Astrocyte (in vitro differentiated cells and primary cell): ENCODE measurements at regions not wholly inside any gene's neighbourhood (a gene's known extent, or its start where the extent isn't known, plus 50 kb on each side); places are given as distances from the start of the nearest gene placed in this dataset.

Experiments used
- EZH2 ChIP-seq: IDR thresholded peaks from 2 replicates; pipeline ENCODE4 v1.6.1; 2012; ENCODE audit warnings: mild to moderate bottlenecking, low read length, inconsistent platforms; ENCODE audit not compliant: insufficient read depth
- TF ChIP-seq, protein P1 (sequence below): IDR thresholded peaks from 2 replicates; pipeline ENCODE4 v1.5.1; 2011; ENCODE audit warnings: low read depth, mild to moderate bottlenecking, inconsistent platforms, low read length, moderate library complexity; ENCODE audit not compliant: insufficient read depth

DNA sequence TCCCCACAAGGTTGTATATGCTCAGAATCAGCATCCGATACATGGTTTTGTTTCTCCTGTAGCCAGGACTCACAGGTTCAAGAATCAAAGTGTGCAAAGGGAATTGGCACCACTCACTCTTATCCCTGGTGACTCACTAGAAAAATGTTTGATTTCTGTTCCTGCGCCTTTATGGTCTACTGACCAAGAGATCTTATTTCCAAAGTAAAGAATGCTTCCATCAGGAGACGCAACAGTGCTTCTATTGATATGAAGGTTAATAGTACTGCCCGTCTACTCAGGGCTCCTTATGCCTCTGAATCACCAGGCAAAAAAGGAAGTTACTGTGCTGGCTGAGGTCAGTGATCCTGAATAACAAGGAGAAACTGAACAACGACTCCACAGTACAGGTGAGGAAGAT, 1392.0 kb upstream of the PRMT6 start:
- TF ChIP-seq, protein P1, sequence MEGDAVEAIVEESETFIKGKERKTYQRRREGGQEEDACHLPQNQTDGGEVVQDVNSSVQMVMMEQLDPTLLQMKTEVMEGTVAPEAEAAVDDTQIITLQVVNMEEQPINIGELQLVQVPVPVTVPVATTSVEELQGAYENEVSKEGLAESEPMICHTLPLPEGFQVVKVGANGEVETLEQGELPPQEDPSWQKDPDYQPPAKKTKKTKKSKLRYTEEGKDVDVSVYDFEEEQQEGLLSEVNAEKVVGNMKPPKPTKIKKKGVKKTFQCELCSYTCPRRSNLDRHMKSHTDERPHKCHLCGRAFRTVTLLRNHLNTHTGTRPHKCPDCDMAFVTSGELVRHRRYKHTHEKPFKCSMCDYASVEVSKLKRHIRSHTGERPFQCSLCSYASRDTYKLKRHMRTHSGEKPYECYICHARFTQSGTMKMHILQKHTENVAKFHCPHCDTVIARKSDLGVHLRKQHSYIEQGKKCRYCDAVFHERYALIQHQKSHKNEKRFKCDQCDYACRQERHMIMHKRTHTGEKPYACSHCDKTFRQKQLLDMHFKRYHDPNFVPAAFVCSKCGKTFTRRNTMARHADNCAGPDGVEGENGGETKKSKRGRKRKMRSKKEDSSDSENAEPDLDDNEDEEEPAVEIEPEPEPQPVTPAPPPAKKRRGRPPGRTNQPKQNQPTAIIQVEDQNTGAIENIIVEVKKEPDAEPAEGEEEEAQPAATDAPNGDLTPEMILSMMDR: no peak
- no peak for TF ChIP-seq EZH2
